Uterus (tissue), 3 donors: ENCODE measurements at regions not wholly inside any gene's neighbourhood (a gene's known extent, or its start where the extent isn't known, plus 50 kb on each side); places are given as distances from the start of the nearest gene placed in this dataset.

Experiments used
- DNase-seq, 2 donors: peaks; one replicate each; pipeline ENCODE4 v3.0.0-alpha.2; 2019 to 2020
- H3K27ac ChIP-seq, 2 donors: fragments of 200-600 bp; sonication (generic); 1 replicate in 1 of 2; 2 replicates in 1 of 2; pipeline ENCODE4 v1.5.1; 2016 to 2018
- H3K27me3 ChIP-seq, 2 donors: fragments of 200-600 bp; sonication (generic); one replicate each; pipeline ENCODE4 v1.5.1; 2018 to 2019; ENCODE audit warnings: control low read depth in 1 of 2
- H3K36me3 ChIP-seq, 2 donors: fragments of 200-600 bp; sonication (generic); one replicate each; pipeline ENCODE4 v1.5.1; 2019; ENCODE audit warnings: control low read depth in 1 of 2
- H3K4me1 ChIP-seq, 2 donors: fragments of 200-600 bp; sonication (generic); one replicate each; pipeline ENCODE4 v1.5.1; 2018 to 2019; ENCODE audit warnings: control low read depth in 1 of 2
- H3K4me3 ChIP-seq, 2 donors: fragments of 200-600 bp; sonication (generic); 1 replicate in 1 of 2; 2 replicates in 1 of 2; pipeline ENCODE4 v1.5.1; 2018 to 2019; ENCODE audit warnings: mild to moderate bottlenecking in 1 of 2
- H3K9me3 ChIP-seq, 2 donors: fragments of 200-600 bp; sonication (generic); one replicate each; pipeline ENCODE4 v1.5.1; 2019; ENCODE audit warnings: control low read depth in 1 of 2
- POLR2A ChIP-seq, 2 donors: fragments of 450-650 bp; IDR thresholded peaks; one replicate each; pipeline ENCODE4 v1.6.1; 2016; ENCODE audit warnings: antibody characterized with exemption in 2 of 2, mild to moderate bottlenecking in 1 of 2, moderate library complexity in 1 of 2
- intact Hi-C: fragments of 100-400 bp; cut with DNase I; formaldehyde crosslinking; loops from one replicate; pipeline ENCODE4 v1.15.1; 2023; ENCODE audit warnings: low total_unique reads
- TF ChIP-seq, protein P1 (sequence below), 4 experiments: fragments of 200-600 bp in 2 of 4; fragments of 450-650 bp in 2 of 4; sonication (generic) in 2 of 4; IDR thresholded peaks; one replicate each; pipeline ENCODE4 v1.5.1; 2016 to 2019; ENCODE audit warnings: antibody characterized with exemption in 4 of 4, mild to moderate bottlenecking in 2 of 4, moderate library complexity in 1 of 4
- donor health status: DM: yes; HTN: yes; CAD: no.

DNA sequence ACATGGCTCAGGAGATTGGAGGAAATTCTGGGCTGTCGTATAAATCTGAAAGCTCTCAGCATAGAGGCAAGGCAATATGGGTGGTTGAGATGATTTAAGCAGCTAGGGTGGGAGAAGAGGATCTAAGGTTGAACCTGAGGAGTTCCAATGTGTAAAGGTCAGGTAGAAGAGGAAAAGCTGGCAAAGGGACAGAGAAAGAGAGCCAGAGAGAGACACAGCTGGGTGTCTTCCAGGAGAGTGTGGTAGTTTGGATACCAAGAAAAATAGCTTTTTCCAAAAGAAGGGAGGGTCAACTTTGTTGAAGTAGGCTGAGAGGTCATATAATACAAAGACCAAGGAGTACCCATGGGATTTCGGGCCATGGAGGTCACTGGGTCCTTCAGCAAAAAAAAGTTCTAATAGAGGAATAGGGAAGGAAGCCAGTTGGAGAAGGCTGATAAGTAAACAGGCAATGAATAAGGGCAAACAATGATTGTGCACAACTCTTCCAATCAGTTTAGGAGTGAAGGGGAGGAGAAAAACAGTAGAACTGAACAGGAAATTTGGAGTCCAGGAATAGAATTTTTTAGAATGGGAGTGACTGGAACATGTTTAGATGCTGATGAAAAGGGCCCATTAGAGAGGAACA lies 135.1 kb downstream of the QRSL1 start:
- Histone ChIP-seq H3K27me3 (no peaks in the 10 kb centered on the region), H3K4me1 (no peaks in the 10 kb centered on the region), H3K27ac (no peak overlapping the region), H3K9me3 (no peaks in the 10 kb centered on the region), H3K36me3 (no peaks in the 10 kb centered on the region), H3K4me3 (no peak overlapping the region)
- DNase-seq: no peak
- intact Hi-C loops: no loop called here
- TF ChIP-seq POLR2A (IDR thresholded peaks at IDR 0.05): no peak
- TF ChIP-seq, protein P1, sequence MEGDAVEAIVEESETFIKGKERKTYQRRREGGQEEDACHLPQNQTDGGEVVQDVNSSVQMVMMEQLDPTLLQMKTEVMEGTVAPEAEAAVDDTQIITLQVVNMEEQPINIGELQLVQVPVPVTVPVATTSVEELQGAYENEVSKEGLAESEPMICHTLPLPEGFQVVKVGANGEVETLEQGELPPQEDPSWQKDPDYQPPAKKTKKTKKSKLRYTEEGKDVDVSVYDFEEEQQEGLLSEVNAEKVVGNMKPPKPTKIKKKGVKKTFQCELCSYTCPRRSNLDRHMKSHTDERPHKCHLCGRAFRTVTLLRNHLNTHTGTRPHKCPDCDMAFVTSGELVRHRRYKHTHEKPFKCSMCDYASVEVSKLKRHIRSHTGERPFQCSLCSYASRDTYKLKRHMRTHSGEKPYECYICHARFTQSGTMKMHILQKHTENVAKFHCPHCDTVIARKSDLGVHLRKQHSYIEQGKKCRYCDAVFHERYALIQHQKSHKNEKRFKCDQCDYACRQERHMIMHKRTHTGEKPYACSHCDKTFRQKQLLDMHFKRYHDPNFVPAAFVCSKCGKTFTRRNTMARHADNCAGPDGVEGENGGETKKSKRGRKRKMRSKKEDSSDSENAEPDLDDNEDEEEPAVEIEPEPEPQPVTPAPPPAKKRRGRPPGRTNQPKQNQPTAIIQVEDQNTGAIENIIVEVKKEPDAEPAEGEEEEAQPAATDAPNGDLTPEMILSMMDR (IDR thresholded peaks at IDR 0.05): no peak

DNA sequence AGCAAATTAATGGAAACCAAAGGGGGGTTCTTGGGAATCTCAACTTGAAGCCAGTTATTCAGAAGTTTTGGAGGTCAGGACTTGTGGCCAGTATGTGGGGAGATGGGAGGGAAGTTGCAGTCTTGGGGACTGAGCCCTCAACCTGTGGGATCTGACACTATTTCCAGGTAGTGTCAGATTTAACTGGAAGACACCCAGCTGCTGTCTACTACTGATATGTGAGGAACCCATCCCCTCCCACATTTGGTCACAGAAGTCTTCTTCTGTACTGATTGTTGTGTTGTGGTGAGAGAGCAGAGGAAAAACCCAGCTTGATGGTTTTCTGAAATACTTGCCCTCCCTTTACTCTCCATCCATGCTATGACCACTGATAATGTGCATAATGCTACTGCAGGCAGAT lies 134.0 kb downstream of the QRSL1 start:
- H3K9me3 ChIP-seq: no peaks in the 10 kb centered on the region
- H3K27ac ChIP-seq: no peak overlapping the region
- no peak for TF ChIP-seq POLR2A (IDR thresholded peaks at IDR 0.05)
- TF ChIP-seq, protein P1 (IDR thresholded peaks at IDR 0.05): no peak
- no peaks in the 10 kb centered on the region for H3K27me3 ChIP-seq
- intact Hi-C loops: no loop called here
- H3K4me1 ChIP-seq: no peaks in the 10 kb centered on the region
- H3K36me3 ChIP-seq: no peaks in the 10 kb centered on the region
- H3K4me3 ChIP-seq: no peak overlapping the region
- no peak for DNase-seq

DNA sequence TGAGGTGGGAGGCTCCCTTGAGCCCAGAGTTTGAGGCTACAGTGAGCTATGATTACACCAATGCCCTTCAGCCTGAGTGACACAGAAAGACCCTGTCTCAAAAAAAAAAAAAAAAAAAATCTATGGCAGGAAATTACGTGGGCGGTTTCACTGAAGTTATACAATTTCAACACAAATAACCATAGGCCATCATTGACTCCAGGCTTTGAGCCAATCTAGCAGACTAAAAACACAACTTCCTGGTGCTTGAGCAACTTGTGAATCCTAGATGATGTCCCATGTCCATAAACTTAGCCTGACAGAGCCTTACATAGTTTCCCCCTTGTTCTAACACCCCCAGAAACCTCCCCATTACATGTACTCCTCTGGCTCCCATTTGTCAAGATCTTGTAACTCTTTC lies 131.8 kb downstream of the QRSL1 start:
- intact Hi-C loops: no loop called here
- H3K27ac ChIP-seq: no peak overlapping the region
- H3K27me3 ChIP-seq: no peaks in the 10 kb centered on the region
- no peak for DNase-seq
- no peaks in the 10 kb centered on the region for H3K9me3 ChIP-seq
- H3K36me3 ChIP-seq: no peaks in the 10 kb centered on the region
- no peak for TF ChIP-seq POLR2A (IDR thresholded peaks at IDR 0.05)
- TF ChIP-seq, protein P1 (IDR thresholded peaks at IDR 0.05): no peak
- H3K4me3 ChIP-seq: no peak overlapping the region
- H3K4me1 ChIP-seq: no peaks in the 10 kb centered on the region

DNA sequence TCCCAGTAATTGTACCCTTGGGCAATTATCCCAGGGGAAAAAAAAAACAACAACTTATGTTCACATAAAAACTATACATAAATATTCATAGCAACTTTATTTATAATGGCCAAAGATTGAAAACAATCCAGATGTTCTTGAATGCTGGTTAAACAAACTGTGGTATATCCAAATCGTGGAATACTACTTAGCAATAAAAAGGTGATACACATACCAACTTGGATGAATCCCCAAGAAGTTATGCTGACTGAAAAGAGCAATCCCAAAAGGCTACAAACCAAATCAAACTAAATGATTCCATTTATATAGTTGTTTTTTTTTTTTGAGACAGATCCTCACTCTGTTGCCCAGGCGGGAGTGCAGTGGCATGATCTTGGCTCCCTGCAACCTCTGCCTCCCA lies 129.7 kb downstream of the QRSL1 start:
- Histone ChIP-seq H3K27ac (no peak overlapping the region), H3K9me3 (no peaks in the 10 kb centered on the region), H3K27me3 (no peaks in the 10 kb centered on the region), H3K4me1 (no peaks in the 10 kb centered on the region), H3K36me3 (no peaks in the 10 kb centered on the region), H3K4me3 (no peak overlapping the region)
- DNase-seq: no peak
- intact Hi-C loops: no loop called here
- TF ChIP-seq POLR2A (IDR thresholded peaks at IDR 0.05): no peak
- TF ChIP-seq, protein P1 (IDR thresholded peaks at IDR 0.05): no peak

DNA sequence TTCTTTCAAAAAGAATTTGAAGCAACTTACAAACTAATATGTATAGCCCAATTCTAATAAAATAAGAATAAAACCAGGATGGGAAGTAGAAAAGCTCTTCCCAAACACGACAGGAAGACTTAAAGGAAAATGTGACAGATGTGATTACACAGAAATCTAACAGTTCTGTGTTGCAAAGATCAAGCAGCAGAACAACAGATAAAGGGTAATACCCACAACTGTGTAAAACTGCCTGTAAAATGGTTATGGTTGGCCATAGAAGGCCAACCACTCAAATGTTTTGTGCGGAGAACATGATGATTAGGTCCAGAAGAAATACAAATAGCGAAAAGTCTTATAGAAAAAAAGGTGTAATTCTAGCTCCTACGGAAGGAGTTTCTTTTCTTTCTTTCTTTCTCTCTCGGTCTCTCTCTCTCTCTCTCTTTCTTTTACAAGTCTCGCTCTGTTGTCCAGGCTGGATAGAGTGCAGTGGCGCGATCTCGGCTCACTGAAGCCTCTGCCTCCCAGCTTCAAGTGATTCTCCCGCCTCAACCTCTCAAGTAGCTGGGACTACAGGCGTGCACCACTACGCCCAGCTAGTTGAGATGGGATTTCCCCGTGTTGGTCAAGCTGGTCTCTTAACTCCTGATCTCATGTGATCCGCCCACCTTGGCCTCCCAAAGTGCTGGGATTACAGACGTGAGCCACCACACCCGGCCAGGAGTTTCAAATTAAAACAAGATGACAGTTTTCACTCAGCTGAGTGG lies 128.5 kb downstream of the QRSL1 start:
- intact Hi-C loops: no loop called here
- no peaks in the 10 kb centered on the region for H3K4me1 ChIP-seq
- no peaks in the 10 kb centered on the region for H3K27me3 ChIP-seq
- no peak overlapping the region for H3K27ac ChIP-seq
- H3K4me3 ChIP-seq: no peak overlapping the region
- no peaks in the 10 kb centered on the region for H3K9me3 ChIP-seq
- H3K36me3 ChIP-seq: no peaks in the 10 kb centered on the region
- no peak for DNase-seq
- TF ChIP-seq, protein P1 (IDR thresholded peaks at IDR 0.05): no peak
- no peak for TF ChIP-seq POLR2A (IDR thresholded peaks at IDR 0.05)
